Ovary (tissue), 7 donors: ENCODE measurements at regions not wholly inside any gene's neighbourhood (a gene's known extent, or its start where the extent isn't known, plus 50 kb on each side); places are given as distances from the start of the nearest gene placed in this dataset.

Experiments used
- DNase-seq, 5 donors: peaks; one replicate each; pipeline ENCODE4 v3.0.0-alpha.2; 2019 to 2020
- H3K27ac ChIP-seq, 2 donors: fragments of 200-600 bp; one replicate each; pipeline versions ENCODE4 v1.5.1 to v1.8.0; 2019 to 2022
- H3K27me3 ChIP-seq: fragments of 200-600 bp; one replicate; pipeline ENCODE4 v1.8.0; 2022
- H3K36me3 ChIP-seq: fragments of 200-600 bp; sonication (generic); one replicate; pipeline ENCODE4 v1.5.1; 2019
- H3K4me1 ChIP-seq: one replicate; pipeline ENCODE4 v1.8.1; 2013; ENCODE audit warnings: mild to moderate bottlenecking, moderate library complexity; ENCODE audit not compliant: insufficient read depth
- H3K4me3 ChIP-seq: fragments of 200-600 bp; sonication (generic); one replicate; pipeline ENCODE4 v1.5.1; 2017
- H3K9me3 ChIP-seq, 2 donors: fragments of 200-600 bp in 1 of 2; sonication (generic) in 1 of 2; one replicate each; pipeline versions ENCODE4 v1.5.1 to v1.8.1; 2013 to 2019; ENCODE audit warnings: mild to moderate bottlenecking in 1 of 2, moderate library complexity in 1 of 2
- EP300 ChIP-seq: sonication (generic); formaldehyde crosslinking; IDR thresholded peaks from one replicate; pipeline ENCODE4 v1.6.1; 2017; ENCODE audit warnings: antibody characterized with exemption
- POLR2A ChIP-seq: fragments of 450-650 bp; IDR thresholded peaks from one replicate; pipeline ENCODE4 v1.6.1; 2017; ENCODE audit warnings: antibody characterized with exemption, mild to moderate bottlenecking, moderate library complexity
- WGBS, 3 donors: extraction: QIAGEN DNeasy Blood & Tissue Kit in 1 of 3; methylation state at CpG; one replicate each; pipeline versions ENCODE4 v1.1.5 to v1.1.7; 2013 to 2017; 5-methylcytosine and 5-hydroxymethylcytosine counted together
- intact Hi-C, 4 donors: fragments of 100-400 bp; cut with DNase I; formaldehyde crosslinking; loops; one replicate each; pipeline versions ENCODE4 v1.11.0 to v1.15.1; 2022 to 2023
- TF ChIP-seq, protein P1 (sequence below), 3 donors: fragments of 450-650 bp in 2 of 3; fragments of 200-600 bp in 1 of 3; IDR thresholded peaks; one replicate each; pipeline versions ENCODE4 v1.5.1 to v1.8.0; 2016 to 2022; ENCODE audit warnings: antibody characterized with exemption in 3 of 3, mild to moderate bottlenecking in 1 of 3
- donor health status: DM: no; HTN: no; CAD: no; lungs with moderate emphysema.
- donor health status: DM: no; HTN: no; CAD: no.
- donor health status: Bipolar disorder and iron deficiency.
- donor health status: DM: no; HTN: no; CAD: no.
- donor health status: DM: yes; HTN: yes; CAD: no.

DNA sequence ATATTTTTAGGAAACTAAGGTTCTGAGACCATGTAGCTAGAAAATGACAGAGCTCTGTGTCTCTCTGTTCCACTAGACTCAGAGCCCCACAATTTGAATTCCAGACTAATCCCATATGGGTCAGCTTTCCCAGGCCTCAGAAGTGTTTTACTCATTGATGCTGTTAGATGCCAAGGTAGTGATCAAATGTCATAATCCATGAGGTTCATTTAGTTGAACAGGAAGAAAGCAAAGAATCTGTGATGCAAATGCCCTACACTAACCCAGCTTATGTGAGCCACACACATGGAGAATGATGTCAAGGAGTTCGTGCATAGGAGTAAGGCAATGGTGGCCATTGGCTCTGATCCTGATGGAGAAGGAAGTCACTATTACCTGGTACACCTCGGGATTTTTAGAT, 363.4 kb upstream of the RARB start:
- Histone ChIP-seq H3K36me3 (no peaks in the 10 kb centered on the region), H3K4me1 (no peaks in the 10 kb centered on the region), H3K27ac (no peak overlapping the region), H3K27me3 (no peaks in the 10 kb centered on the region), H3K9me3 (no peaks in the 10 kb centered on the region), H3K4me3 (no peak overlapping the region)
- WGBS, 3 donors = 87 to 95% (median 93%) methylated on average over 2 of the region's 2 CpGs
- intact Hi-C loops = no loop called here
- TF ChIP-seq EP300 (no peak), POLR2A (no peak)
- TF ChIP-seq, protein P1, sequence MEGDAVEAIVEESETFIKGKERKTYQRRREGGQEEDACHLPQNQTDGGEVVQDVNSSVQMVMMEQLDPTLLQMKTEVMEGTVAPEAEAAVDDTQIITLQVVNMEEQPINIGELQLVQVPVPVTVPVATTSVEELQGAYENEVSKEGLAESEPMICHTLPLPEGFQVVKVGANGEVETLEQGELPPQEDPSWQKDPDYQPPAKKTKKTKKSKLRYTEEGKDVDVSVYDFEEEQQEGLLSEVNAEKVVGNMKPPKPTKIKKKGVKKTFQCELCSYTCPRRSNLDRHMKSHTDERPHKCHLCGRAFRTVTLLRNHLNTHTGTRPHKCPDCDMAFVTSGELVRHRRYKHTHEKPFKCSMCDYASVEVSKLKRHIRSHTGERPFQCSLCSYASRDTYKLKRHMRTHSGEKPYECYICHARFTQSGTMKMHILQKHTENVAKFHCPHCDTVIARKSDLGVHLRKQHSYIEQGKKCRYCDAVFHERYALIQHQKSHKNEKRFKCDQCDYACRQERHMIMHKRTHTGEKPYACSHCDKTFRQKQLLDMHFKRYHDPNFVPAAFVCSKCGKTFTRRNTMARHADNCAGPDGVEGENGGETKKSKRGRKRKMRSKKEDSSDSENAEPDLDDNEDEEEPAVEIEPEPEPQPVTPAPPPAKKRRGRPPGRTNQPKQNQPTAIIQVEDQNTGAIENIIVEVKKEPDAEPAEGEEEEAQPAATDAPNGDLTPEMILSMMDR (IDR thresholded peaks at IDR 0.05) = no peak
- no peak for DNase-seq

DNA sequence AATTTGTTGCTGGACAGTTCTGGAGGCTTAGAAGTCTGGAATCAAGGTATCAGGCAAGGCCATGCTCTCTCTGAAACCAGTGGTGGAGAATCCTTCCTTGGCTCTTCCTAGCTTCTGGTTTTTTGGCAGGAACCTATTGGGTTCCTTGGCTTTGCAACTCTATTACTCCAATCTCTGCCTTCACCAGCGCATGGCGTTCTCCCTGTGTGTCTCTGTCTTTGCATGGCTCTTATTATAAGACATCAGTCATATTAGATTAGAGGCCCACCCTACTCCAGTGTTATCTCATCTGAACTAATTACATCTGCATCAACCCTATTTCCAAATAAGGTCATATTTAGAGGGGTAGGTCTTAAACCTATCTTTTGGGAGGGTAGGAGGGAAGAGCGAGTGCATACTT, 358.1 kb upstream of the RARB start:
- DNase-seq = no peak
- no peak overlapping the region for H3K27ac ChIP-seq
- H3K36me3 ChIP-seq = no peaks in the 10 kb centered on the region
- 88 to 91% (median 89%) methylated on average over 3 of the region's 3 CpGs for WGBS, 3 donors
- no peaks in the 10 kb centered on the region for H3K27me3 ChIP-seq
- no peaks in the 10 kb centered on the region for H3K9me3 ChIP-seq
- no peak overlapping the region for H3K4me3 ChIP-seq
- intact Hi-C loops = no loop called here
- no peaks in the 10 kb centered on the region for H3K4me1 ChIP-seq
- TF ChIP-seq, protein P1 (IDR thresholded peaks at IDR 0.05) = no peak
- TF ChIP-seq POLR2A (no peak), EP300 (no peak)

DNA sequence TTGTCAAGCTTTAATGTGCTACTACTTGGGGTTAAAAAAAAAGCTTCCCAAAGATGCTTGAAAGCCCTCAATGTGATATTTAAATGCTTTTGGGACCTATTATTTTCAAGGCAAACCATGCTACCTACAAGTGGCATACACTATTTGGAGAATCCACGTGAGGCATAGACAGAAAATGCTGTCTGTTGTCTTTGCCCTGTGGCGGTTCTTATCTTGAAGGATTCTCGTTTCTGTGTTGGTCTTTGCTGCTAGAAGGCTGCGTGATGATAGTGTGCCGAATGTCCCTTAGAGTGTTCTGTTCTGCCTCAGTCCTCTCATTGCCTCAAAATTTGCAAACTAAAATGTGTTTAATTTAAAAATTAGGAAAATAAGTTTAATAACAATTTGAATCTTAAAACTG, 356.2 kb upstream of the RARB start:
- intact Hi-C loops = no loop called here
- WGBS, 3 donors = 86 to 89% (median 87%) methylated on average over 5 of the region's 5 CpGs
- TF ChIP-seq, protein P1 (IDR thresholded peaks at IDR 0.05) = no peak
- TF ChIP-seq POLR2A (no peak), EP300 (no peak)

DNA sequence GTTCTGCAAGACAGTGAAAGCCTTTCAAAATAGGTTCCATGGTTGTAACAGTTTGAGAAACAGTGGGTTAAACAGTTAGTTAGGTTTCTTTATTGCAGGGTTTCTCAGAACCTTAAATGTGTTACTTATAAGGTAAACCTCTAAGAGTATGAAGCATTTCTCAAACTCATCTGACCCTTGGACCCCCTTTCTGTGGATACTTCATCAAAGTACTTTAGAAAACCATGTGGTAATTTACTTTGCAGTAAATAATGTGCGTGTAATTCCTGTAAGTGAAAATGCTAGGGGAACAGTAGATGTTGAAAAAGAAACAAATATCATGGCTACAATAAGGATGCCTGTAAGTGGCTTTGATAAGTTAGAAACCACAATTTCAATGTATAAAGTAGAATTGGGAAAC, 354.6 kb upstream of the RARB start:
- intact Hi-C loops = no loop called here
- 83 to 94% (median 92%) methylated on average over 1 of the region's 1 CpG for WGBS, 3 donors
- Histone ChIP-seq H3K9me3 (no peaks in the 10 kb centered on the region), H3K27ac (no peak overlapping the region), H3K27me3 (no peaks in the 10 kb centered on the region), H3K4me1 (no peaks in the 10 kb centered on the region), H3K4me3 (no peak overlapping the region), H3K36me3 (no peaks in the 10 kb centered on the region)
- DNase-seq = no peak
- TF ChIP-seq, protein P1 (IDR thresholded peaks at IDR 0.05) = no peak

More for the DNA sequence above, 356.2 kb upstream of the RARB start:
- no peaks in the 10 kb centered on the region for H3K9me3 ChIP-seq
- no peaks in the 10 kb centered on the region for H3K4me1 ChIP-seq
- H3K4me3 ChIP-seq = no peak overlapping the region
- no peak overlapping the region for H3K27ac ChIP-seq
- no peaks in the 10 kb centered on the region for H3K36me3 ChIP-seq
- H3K27me3 ChIP-seq = no peaks in the 10 kb centered on the region
- no peak for DNase-seq

DNA sequence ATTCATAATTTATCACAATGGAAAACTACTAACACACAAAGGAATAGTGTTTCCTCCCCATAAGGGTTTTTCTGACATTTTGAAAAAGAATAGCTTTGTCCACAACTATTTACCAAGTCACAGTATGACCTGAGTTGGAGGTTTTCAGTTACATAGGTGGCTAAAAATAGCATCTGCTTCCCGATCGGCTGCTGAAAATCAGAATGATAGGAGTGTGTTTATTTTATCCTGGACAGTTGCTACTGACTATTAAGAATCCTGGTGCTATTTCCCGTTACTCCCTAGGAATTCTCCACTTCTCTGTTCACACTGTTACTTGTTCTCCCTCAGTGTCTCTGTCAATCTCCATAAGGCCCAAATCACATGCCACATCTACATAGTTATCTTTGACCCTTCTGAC, 353.9 kb upstream of the RARB start:
- no peaks in the 10 kb centered on the region for H3K4me1 ChIP-seq
- no peaks in the 10 kb centered on the region for H3K9me3 ChIP-seq
- no peaks in the 10 kb centered on the region for H3K27me3 ChIP-seq
- intact Hi-C loops = no loop called here
- no peak overlapping the region for H3K27ac ChIP-seq
- no peak for DNase-seq
- WGBS, 3 donors = 13 to 27% (median 18%) methylated on average over 3 of the region's 3 CpGs
- TF ChIP-seq EP300 = no peak
- TF ChIP-seq POLR2A = no peak
- TF ChIP-seq, protein P1 (IDR thresholded peaks at IDR 0.05) = no peak
- no peak overlapping the region for H3K4me3 ChIP-seq
- H3K36me3 ChIP-seq = no peaks in the 10 kb centered on the region
